ENCODE measurements at regions not wholly inside any gene's neighbourhood (a gene's known extent, or its start where the extent isn't known, plus 50 kb on each side); places are given as distances from the start of the nearest gene placed in this dataset.

DNA sequence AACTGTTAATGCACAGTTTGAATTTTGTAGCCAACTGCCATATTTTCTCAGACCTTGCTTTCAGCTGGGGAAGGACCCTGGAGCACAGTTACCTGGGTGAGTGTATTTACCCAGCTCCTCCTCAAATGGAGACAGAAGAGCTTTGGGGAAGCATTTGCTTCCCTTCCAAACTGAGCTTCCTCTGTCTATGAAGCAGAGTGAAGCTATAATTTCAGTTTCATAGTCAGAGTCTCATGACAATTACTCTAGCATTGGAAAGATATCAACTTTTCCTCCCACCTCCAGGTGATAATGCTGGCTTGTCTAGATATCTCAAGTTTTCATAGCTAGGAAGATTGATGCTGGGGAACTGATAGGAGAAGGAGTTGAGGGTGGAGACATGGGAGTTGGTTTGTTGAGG is 406.4 kb upstream of the CLINT1 start:
- no peak overlapping the region for H3K4me3 Mint-ChIP-seq
- peak overlapping the region; percentile 13 for H3K27ac Mint-ChIP-seq (ENCODE audit: unreplicated experiment)
- H3K36me3 Mint-ChIP-seq (ENCODE audit: low read depth) = no peaks in the 10 kb centered on the region
- TF ChIP-seq, protein P1, sequence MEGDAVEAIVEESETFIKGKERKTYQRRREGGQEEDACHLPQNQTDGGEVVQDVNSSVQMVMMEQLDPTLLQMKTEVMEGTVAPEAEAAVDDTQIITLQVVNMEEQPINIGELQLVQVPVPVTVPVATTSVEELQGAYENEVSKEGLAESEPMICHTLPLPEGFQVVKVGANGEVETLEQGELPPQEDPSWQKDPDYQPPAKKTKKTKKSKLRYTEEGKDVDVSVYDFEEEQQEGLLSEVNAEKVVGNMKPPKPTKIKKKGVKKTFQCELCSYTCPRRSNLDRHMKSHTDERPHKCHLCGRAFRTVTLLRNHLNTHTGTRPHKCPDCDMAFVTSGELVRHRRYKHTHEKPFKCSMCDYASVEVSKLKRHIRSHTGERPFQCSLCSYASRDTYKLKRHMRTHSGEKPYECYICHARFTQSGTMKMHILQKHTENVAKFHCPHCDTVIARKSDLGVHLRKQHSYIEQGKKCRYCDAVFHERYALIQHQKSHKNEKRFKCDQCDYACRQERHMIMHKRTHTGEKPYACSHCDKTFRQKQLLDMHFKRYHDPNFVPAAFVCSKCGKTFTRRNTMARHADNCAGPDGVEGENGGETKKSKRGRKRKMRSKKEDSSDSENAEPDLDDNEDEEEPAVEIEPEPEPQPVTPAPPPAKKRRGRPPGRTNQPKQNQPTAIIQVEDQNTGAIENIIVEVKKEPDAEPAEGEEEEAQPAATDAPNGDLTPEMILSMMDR (conservative IDR thresholded peaks at IDR 0.05) = no peak
- no peak for DNase-seq (ENCODE audit: low read depth, low spot score)
- no peaks in the 10 kb centered on the region for H3K4me1 Mint-ChIP-seq
- H3K27me3 Mint-ChIP-seq (ENCODE audit: low read depth) = no peaks in the 10 kb centered on the region
- no peaks in the 10 kb centered on the region for H3K9me3 Mint-ChIP-seq

DNA sequence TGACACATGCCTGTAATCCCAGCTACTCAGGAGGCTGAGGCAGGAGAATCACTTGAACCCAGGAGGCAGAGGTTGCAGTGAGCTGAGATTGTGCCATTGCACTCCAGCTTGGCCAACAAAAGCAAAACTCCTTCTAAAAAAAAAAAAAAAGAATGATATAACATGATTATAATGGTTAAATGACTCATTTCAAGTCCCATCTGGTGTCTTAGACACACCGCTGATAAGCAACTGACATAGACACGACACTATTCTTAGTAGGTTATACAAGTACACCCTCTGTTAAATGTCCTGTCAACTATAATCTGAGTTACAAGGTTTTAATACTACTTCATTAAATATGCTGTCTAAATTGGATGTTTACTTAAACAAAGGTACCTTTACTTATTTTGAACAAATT is 405.3 kb upstream of the CLINT1 start:
- H3K27me3 Mint-ChIP-seq (ENCODE audit: low read depth) = no peaks in the 10 kb centered on the region
- no peak overlapping the region for H3K4me3 Mint-ChIP-seq
- TF ChIP-seq, protein P1 (conservative IDR thresholded peaks at IDR 0.05) = no peak
- H3K9me3 Mint-ChIP-seq = no peaks in the 10 kb centered on the region
- no peaks in the 10 kb centered on the region for H3K36me3 Mint-ChIP-seq (ENCODE audit: low read depth)
- DNase-seq (ENCODE audit: low read depth, low spot score) = no peak
- H3K27ac Mint-ChIP-seq (ENCODE audit: unreplicated experiment) = no peak overlapping the region
- H3K4me1 Mint-ChIP-seq = no peaks in the 10 kb centered on the region

DNA sequence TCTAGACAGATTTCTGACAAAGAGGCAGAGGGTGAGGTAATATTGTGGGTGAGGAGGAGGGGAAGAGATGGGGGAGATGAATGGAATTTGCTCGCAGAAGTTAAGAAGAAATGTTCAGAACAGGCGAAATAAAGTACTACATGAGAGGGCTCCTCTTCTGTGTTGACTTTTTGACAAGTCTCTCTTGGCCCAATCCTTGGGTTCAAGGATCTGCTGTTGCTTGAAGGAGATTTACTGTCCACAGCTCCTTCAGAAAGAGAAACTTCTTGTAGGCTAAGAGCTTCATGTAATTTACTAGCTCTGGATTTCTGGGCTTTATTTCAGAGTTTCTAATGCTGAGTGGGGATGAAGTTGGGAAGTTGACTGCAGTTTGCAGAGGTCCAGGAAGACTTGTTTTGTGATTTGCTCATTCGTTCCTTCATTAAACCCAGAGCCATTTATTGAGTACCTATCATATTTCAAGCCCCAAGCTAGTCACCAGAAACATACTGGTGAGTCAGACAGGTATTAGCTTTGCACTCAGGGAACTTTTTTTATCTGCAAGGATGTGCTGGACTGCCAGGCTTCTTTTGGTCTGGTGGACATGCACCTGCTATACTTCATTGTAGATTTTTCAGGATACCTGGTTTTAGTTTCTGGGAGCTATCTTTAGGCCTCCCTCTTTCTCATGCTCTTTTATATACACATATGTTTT is 402.9 kb upstream of the CLINT1 start:
- no peaks in the 10 kb centered on the region for H3K36me3 Mint-ChIP-seq (ENCODE audit: low read depth)

DNA sequence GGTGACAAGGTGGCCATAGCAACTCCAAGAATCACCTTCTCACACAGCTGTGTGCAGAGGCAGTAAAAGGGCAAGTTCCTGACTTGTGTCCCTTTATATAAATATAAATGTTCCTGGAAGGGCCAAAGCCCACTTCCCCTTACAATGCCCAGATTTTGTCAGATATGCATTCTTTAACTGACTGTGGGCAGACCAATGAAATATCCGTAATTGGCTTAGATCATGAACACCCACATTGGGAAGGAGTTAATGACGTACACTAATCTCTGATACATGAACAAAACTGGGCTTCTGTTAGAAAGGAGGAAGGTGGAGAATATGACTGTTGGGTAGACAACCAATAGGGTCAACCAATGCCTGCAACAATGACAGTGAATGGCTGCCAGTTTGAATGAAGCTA is 397.2 kb upstream of the CLINT1 start:
- H3K4me3 Mint-ChIP-seq = no peak overlapping the region
- no peaks in the 10 kb centered on the region for H3K36me3 Mint-ChIP-seq (ENCODE audit: low read depth)
- H3K27me3 Mint-ChIP-seq (ENCODE audit: low read depth) = no peaks in the 10 kb centered on the region
- H3K27ac Mint-ChIP-seq (ENCODE audit: unreplicated experiment) = no peak overlapping the region
- H3K9me3 Mint-ChIP-seq = no peaks in the 10 kb centered on the region
- no peaks in the 10 kb centered on the region for H3K4me1 Mint-ChIP-seq
- TF ChIP-seq, protein P1 (conservative IDR thresholded peaks at IDR 0.05) = no peak
- no peak for DNase-seq (ENCODE audit: low read depth, low spot score)

More for the DNA sequence above, 402.9 kb upstream of the CLINT1 start:
- TF ChIP-seq, protein P1 (conservative IDR thresholded peaks at IDR 0.05) = no peak
- Mint-ChIP-seq H3K27ac (ENCODE audit: unreplicated experiment) (no peak overlapping the region), H3K27me3 (ENCODE audit: low read depth) (no peaks in the 10 kb centered on the region), H3K4me1 (no peaks in the 10 kb centered on the region), H3K4me3 (no peak overlapping the region), H3K9me3 (no peaks in the 10 kb centered on the region)
- DNase-seq (ENCODE audit: low read depth, low spot score) = no peak

DNA sequence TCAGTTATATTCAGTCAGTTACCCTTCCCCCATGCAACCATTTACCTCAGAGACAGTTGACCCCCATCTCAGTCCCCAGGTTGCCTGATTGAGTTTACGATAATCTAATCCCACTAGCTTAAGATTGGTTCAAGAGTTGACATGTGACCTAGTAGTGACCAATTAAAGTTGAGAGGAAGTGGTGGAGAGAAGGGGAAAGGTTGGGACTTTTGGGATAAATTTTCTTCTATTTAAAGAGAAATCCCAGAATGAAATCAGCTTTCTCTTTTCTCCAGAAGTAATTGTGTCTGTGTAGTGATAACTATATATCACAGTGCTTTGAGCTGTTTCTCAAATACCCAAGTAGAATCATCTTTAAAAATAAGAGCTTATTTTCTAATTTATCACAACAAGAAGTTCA is 396.7 kb upstream of the CLINT1 start:
- no peak for DNase-seq (ENCODE audit: low read depth, low spot score)
- TF ChIP-seq, protein P1 (conservative IDR thresholded peaks at IDR 0.05) = no peak
- Mint-ChIP-seq H3K4me3 (no peak overlapping the region), H3K27ac (ENCODE audit: unreplicated experiment) (no peak overlapping the region), H3K4me1 (no peaks in the 10 kb centered on the region), H3K27me3 (ENCODE audit: low read depth) (no peaks in the 10 kb centered on the region), H3K9me3 (no peaks in the 10 kb centered on the region), H3K36me3 (ENCODE audit: low read depth) (no peaks in the 10 kb centered on the region)

Data from neural crest cell (in vitro differentiated cells).